Central memory CD8-positive, alpha-beta T cell (primary cell): ENCODE measurements at regions not wholly inside any gene's neighbourhood (a gene's known extent, or its start where the extent isn't known, plus 50 kb on each side); places are given as distances from the start of the nearest gene placed in this dataset.

Source experiments
- ATAC-seq: fragments of 150-1000 bp; cut with Tn5 transposase; replicated peaks from 2 replicates; pipeline ENCODE4 v1.10.0; 2022; ENCODE audit warnings: mild to moderate bottlenecking, moderate FRiP score, moderate number of reproducible peaks; ENCODE audit not compliant: poor library complexity, severe bottlenecking; ENCODE audit errors: extremely low read depth
- DNase-seq, 2 donors: peaks; one replicate each; pipeline ENCODE4 v3.0.0; 2021; ENCODE audit warnings: low spot score in 2 of 2
- H3K27ac Mint-ChIP-seq: one replicate; pipeline ENCODE4 v1.8.0; 2022; ENCODE audit warnings: low read depth, mild to moderate bottlenecking, moderate library complexity, mixed read lengths
- H3K27me3 Mint-ChIP-seq: one replicate; pipeline ENCODE4 v1.8.0; 2022; ENCODE audit warnings: mixed read lengths
- H3K36me3 Mint-ChIP-seq: one replicate; pipeline ENCODE4 v1.8.0; 2022; ENCODE audit warnings: mild to moderate bottlenecking, moderate library complexity, mixed read lengths; ENCODE audit not compliant: insufficient read depth
- H3K4me1 Mint-ChIP-seq: one replicate; pipeline ENCODE4 v1.8.0; 2022; ENCODE audit warnings: mixed read lengths
- H3K4me3 Mint-ChIP-seq: one replicate; pipeline ENCODE4 v1.8.0; 2022; ENCODE audit warnings: mild to moderate bottlenecking, moderate library complexity, mixed read lengths
- H3K9me3 Mint-ChIP-seq: one replicate; pipeline ENCODE4 v1.8.0; 2022; ENCODE audit warnings: mixed read lengths

GRCh38 chr9:75739884-75740611 lies 150.4 kb upstream of the PCSK5 start:
- no peaks in the 10 kb centered on the region for H3K27me3 Mint-ChIP-seq
- no peaks in the 10 kb centered on the region for H3K4me1 Mint-ChIP-seq
- H3K9me3 Mint-ChIP-seq = peaks cover 16% of the 10 kb centered on the region
- peaks cover 2% of the 10 kb centered on the region for H3K36me3 Mint-ChIP-seq
- no peak overlapping the region for H3K4me3 Mint-ChIP-seq
- H3K27ac Mint-ChIP-seq = no peak overlapping the region
- ATAC-seq (no peak), DNase-seq (no peak)

GRCh38 chr9:75743855-75744254 lies 146.6 kb upstream of the PCSK5 start:
- no peaks in the 10 kb centered on the region for H3K27me3 Mint-ChIP-seq
- DNase-seq (no peak), ATAC-seq (no peak)
- no peaks in the 10 kb centered on the region for H3K4me1 Mint-ChIP-seq
- H3K36me3 Mint-ChIP-seq = peaks cover 2% of the 10 kb centered on the region
- no peak overlapping the region for H3K4me3 Mint-ChIP-seq
- H3K9me3 Mint-ChIP-seq = peaks cover 24% of the 10 kb centered on the region
- H3K27ac Mint-ChIP-seq = no peak overlapping the region

- no peaks in the 10 kb centered on the region for H3K27me3 Mint-ChIP-seq
- no peak overlapping the region for H3K4me3 Mint-ChIP-seq
- H3K36me3 Mint-ChIP-seq = no peaks in the 10 kb centered on the region
- no peaks in the 10 kb centered on the region for H3K9me3 Mint-ChIP-seq
- H3K4me1 Mint-ChIP-seq = no peaks in the 10 kb centered on the region
- ATAC-seq (no peak), DNase-seq (no peak)
- no peak overlapping the region for H3K27ac Mint-ChIP-seq
These were observed 136.4 kb upstream of the PCSK5 start for GRCh38 chr9:75754080-75754479.

GRCh38 chr9:75775166-75775565 lies 115.3 kb upstream of the PCSK5 start:
- Mint-ChIP-seq H3K9me3 (peaks cover 16% of the 10 kb centered on the region), H3K27ac (no peak overlapping the region), H3K36me3 (no peaks in the 10 kb centered on the region), H3K4me3 (no peak overlapping the region), H3K27me3 (no peaks in the 10 kb centered on the region), H3K4me1 (no peaks in the 10 kb centered on the region)
- DNase-seq (no peak), ATAC-seq (no peak)

- Mint-ChIP-seq H3K9me3 (peaks cover 13% of the 10 kb centered on the region), H3K27me3 (no peaks in the 10 kb centered on the region), H3K36me3 (no peaks in the 10 kb centered on the region), H3K4me1 (no peaks in the 10 kb centered on the region), H3K27ac (no peak overlapping the region), H3K4me3 (no peak overlapping the region)
- ATAC-seq (no peak), DNase-seq (no peak)
These were observed 114.3 kb upstream of the PCSK5 start for GRCh38 chr9:75775966-75776691.

GRCh38 chr9:75780185-75780584 lies 110.3 kb upstream of the PCSK5 start:
- DNase-seq = no peak
- H3K4me3 Mint-ChIP-seq = no peak overlapping the region
- H3K27ac Mint-ChIP-seq = no peak overlapping the region
- no peaks in the 10 kb centered on the region for H3K27me3 Mint-ChIP-seq
- peaks cover 16% of the 10 kb centered on the region for H3K9me3 Mint-ChIP-seq
- no peak for ATAC-seq
- no peaks in the 10 kb centered on the region for H3K36me3 Mint-ChIP-seq
- H3K4me1 Mint-ChIP-seq = no peaks in the 10 kb centered on the region

GRCh38 chr9:75788006-75788634 lies 102.4 kb upstream of the PCSK5 start:
- Mint-ChIP-seq H3K27ac (no peak overlapping the region), H3K4me3 (no peak overlapping the region), H3K36me3 (no peaks in the 10 kb centered on the region), H3K9me3 (peaks cover 16% of the 10 kb centered on the region), H3K4me1 (no peaks in the 10 kb centered on the region), H3K27me3 (no peaks in the 10 kb centered on the region)
- no peak for DNase-seq
- ATAC-seq = no peak

- DNase-seq (no peak), ATAC-seq (no peak)
- no peaks in the 10 kb centered on the region for H3K27me3 Mint-ChIP-seq
- peaks cover 11% of the 10 kb centered on the region for H3K9me3 Mint-ChIP-seq
- H3K4me3 Mint-ChIP-seq = no peak overlapping the region
- H3K27ac Mint-ChIP-seq = no peak overlapping the region
- no peaks in the 10 kb centered on the region for H3K4me1 Mint-ChIP-seq
- H3K36me3 Mint-ChIP-seq = no peaks in the 10 kb centered on the region
These were observed 93.3 kb upstream of the PCSK5 start for GRCh38 chr9:75797085-75797580.

GRCh38 chr9:75798505-75798904 lies 92.0 kb upstream of the PCSK5 start:
- H3K4me3 Mint-ChIP-seq = no peak overlapping the region
- ATAC-seq (no peak), DNase-seq (no peak)
- H3K27me3 Mint-ChIP-seq = no peaks in the 10 kb centered on the region
- H3K9me3 Mint-ChIP-seq = peaks cover 11% of the 10 kb centered on the region
- no peak overlapping the region for H3K27ac Mint-ChIP-seq
- H3K36me3 Mint-ChIP-seq = no peaks in the 10 kb centered on the region
- H3K4me1 Mint-ChIP-seq = no peaks in the 10 kb centered on the region

- Mint-ChIP-seq H3K36me3 (no peaks in the 10 kb centered on the region), H3K4me3 (no peak overlapping the region), H3K27ac (no peak overlapping the region), H3K4me1 (no peaks in the 10 kb centered on the region), H3K27me3 (no peaks in the 10 kb centered on the region), H3K9me3 (no peaks in the 10 kb centered on the region)
- ATAC-seq (no peak), DNase-seq (no peak)
These were observed 87.3 kb upstream of the PCSK5 start for GRCh38 chr9:75803130-75803529.

- peaks cover 1% of the 10 kb centered on the region for H3K36me3 Mint-ChIP-seq
- DNase-seq = no peak
- H3K9me3 Mint-ChIP-seq = peaks cover 14% of the 10 kb centered on the region
- ATAC-seq = no peak
- no peaks in the 10 kb centered on the region for H3K4me1 Mint-ChIP-seq
- H3K27ac Mint-ChIP-seq = no peak overlapping the region
- no peak overlapping the region for H3K4me3 Mint-ChIP-seq
- H3K27me3 Mint-ChIP-seq = no peaks in the 10 kb centered on the region
These were observed 80.4 kb upstream of the PCSK5 start for GRCh38 chr9:75810063-75810462.

GRCh38 chr9:75811692-75812091 lies 78.8 kb upstream of the PCSK5 start:
- H3K36me3 Mint-ChIP-seq = peaks cover 1% of the 10 kb centered on the region
- DNase-seq (no peak), ATAC-seq (no peak)
- no peaks in the 10 kb centered on the region for H3K4me1 Mint-ChIP-seq
- H3K9me3 Mint-ChIP-seq = peaks cover 14% of the 10 kb centered on the region
- no peaks in the 10 kb centered on the region for H3K27me3 Mint-ChIP-seq
- no peak overlapping the region for H3K4me3 Mint-ChIP-seq
- H3K27ac Mint-ChIP-seq = no peak overlapping the region

- H3K4me1 Mint-ChIP-seq = no peaks in the 10 kb centered on the region
- no peak overlapping the region for H3K27ac Mint-ChIP-seq
- peaks cover 14% of the 10 kb centered on the region for H3K9me3 Mint-ChIP-seq
- no peak for ATAC-seq
- no peaks in the 10 kb centered on the region for H3K27me3 Mint-ChIP-seq
- no peak for DNase-seq
- peaks cover 1% of the 10 kb centered on the region for H3K36me3 Mint-ChIP-seq
- no peak overlapping the region for H3K4me3 Mint-ChIP-seq
These were observed 78.3 kb upstream of the PCSK5 start for GRCh38 chr9:75812141-75812540.
